ENCODE measurements at regions not wholly inside any gene's neighbourhood (a gene's known extent, or its start where the extent isn't known, plus 50 kb on each side); places are given as distances from the start of the nearest gene placed in this dataset.
"Not testable (repeated sequence)": the region's sequence is repeated elsewhere in the genome, so short reads cannot be mapped to it uniquely, and the experiment has no call there.

DNA sequence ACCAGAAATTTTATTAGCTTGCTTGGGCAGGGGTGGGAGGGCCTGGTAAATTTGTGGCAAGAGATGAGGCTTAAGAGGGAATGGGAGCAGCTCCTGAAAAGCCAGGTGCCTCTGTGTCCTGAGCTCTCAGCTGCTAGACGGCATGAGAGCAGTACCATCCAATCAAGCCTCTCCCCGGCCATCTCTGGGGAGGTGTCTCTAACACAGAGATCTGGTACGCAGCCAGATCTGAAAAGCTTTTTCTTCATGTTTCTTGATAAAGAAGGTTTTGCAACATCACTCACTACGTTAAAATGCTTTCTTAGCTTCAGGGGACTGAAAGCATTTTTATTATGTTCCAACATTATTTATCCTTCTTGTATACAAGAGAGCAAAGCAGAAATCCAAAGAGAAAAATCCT is 488.2 kb downstream of the RBFOX1 start:
- no peak for DNase-seq (ENCODE audit: low spot score)

DNA sequence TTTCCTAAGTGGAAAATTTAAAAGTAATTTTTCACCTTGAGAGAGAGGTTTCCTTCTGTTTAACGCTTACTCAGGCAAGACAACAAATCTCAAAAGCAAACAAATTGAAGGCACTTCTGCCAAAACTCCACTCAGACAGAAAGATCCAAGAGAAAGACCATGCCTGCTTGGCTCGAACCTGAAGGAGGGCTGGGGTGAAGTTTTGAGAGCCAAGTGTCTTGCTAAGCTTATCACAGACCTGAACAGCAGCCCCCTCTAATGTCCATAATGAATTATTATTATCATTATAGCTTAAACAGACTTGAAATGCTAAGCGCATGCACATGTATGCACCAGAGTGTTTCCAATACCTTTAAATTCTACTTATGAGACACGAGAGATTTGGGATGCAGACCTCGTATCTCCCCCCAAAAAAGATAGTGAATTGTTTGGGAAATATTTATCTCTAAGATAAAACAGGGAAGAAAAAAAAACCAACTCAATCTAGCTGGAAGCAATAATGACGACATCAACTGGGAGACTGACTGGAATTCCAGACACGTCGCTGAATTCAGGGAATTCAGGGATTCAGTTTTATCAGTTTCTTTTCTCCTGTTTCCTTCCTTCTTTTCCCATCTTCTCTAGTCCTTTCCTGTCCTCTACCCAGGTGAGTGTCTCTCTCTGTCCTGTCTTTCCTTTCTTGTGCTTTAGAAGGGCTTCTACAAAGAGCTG is 473.2 kb downstream of the RBFOX1 start:
- no peak for DNase-seq (ENCODE audit: low spot score)

- DNase-seq (ENCODE audit: low spot score), result no peak
Observed at GRCh38 chr16:7804635-7805195, 472.1 kb downstream of the RBFOX1 start.

DNA sequence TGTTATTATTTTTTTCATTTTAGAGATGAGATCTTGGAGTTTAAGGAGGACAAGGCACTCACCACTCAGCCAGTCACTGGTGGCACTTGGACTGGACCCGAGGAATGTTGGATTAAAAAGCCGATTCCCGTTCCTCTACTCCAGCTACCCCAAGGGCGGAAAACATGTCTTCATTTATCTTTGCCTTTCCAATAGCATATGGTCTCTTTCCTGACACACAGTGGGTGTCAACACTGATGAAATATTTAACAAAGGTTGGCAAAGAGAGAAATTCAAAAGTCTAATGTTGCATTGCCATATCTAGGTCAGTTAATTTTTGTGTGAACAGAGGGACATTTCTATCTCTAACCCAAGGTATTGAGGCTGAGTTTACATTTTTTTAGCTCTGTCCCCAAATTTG is 459.7 kb downstream of the RBFOX1 start:
- DNase-seq (ENCODE audit: low spot score), result no peak

DNA sequence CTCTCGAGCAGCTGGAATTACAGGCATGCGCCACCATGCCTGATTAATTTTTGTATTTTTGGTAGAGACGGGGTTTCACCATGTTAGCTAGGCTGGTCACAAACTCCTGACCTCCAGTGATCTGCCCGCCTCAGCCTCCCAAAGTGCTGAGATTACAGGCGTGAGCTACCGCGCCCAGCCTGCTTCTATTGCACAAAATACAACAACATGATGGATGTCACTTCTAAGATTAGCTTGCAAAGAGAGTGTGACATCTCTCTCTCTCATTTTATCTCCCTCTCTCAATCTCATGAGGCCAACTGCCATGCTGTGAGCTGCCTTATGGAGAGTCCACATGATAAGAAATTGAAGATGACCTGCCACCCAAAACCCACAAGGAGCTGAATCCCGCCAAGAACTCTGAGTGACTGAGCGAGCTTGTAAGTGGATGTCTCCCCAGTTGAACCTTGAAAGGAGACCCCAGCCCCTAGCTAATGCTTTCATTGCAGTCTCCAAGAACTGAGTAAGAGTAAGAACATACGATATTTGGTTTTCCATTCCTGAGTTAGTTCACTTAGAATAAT is 458.5 kb downstream of the RBFOX1 start:
- no peak for DNase-seq (ENCODE audit: low spot score)

GRCh38 chr16:7775072-7775488 is 442.4 kb downstream of the RBFOX1 start:
- DNase-seq (ENCODE audit: low spot score), result no peak

DNA sequence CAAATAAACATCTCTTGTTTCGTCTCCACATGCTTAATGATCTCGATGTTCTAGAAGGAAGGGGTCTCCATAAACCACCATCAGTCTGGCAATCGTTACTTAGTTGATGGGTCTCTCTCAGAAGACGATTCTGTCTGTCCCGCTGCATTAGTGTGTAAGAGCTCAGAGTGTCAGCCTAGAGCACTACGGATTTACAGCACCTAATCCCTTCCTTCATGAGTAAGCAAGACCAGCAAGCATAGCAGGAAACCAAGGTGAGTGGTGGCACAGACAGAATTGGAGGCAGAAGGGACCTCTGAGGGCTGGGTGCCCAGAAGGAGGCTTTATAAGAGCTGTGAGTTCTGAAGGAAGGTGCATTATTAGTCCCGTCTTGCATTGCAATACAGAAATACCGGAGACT is 440.1 kb downstream of the RBFOX1 start:
- DNase-seq (ENCODE audit: low spot score), result no peak

GRCh38 chr16:7769091-7769490 is 436.4 kb downstream of the RBFOX1 start:
- not testable (repeated sequence) for DNase-seq (ENCODE audit: low spot score)

- DNase-seq (ENCODE audit: low spot score), result no peak
Observed at GRCh38 chr16:7765079-7765550, 432.5 kb downstream of the RBFOX1 start.

DNA sequence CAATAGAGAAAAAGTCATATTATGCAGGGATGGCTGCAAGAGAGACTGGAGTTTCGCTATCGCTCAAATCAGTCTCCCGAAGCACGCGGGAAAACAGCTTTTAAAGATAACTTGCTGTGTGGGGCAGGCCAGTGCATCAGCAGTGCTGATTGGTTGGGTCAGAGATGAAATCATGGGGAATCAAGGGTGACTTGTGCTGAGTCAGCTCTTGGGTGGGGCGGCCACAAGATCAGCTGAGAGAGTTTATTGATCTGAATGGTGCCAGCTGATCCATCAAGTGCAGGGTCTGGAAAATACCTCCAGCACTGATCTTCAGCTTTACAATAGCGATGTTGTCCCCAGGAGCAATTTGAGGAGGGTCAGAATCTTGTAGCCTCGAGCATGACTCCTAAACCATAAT is 430.5 kb downstream of the RBFOX1 start:
- no peak for DNase-seq (ENCODE audit: low spot score)

Measured in AG20443 (cell line).